ENCODE measurements at regions not wholly inside any gene's neighbourhood (a gene's known extent, or its start where the extent isn't known, plus 50 kb on each side); places are given as distances from the start of the nearest gene placed in this dataset.

DNA sequence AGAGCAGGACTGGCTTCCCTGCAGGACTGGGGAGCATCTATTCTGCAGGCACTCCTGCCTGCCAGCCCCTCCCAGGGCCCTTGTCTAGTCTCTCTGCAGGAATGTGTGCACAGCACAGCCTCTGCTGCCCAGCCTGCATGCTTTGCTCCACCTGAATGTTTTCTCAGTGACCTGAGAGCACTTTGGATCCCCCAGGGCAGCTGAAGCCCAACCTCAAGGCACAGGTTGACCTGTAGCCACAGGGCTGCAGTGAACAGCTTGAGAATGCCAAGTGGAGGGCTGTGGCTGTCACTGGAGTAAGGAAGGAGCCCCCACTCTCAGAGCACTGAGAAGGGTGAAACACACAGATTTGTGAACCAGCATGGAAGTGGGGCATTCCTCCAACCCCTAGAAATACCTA, 760.2 kb downstream of the STIM2 start:
- ATAC-seq (ENCODE audit: low FRiP score in 2 of 2) (peak; percentile 21 to 78), DNase-seq (peak in 1 of 2 donors; percentile 20)
- Histone ChIP-seq H3K4me3 (no peak overlapping the region), H3K9me3 (no peaks in the 10 kb centered on the region), H3K27me3 (no peaks in the 10 kb centered on the region), H3K36me3 (no peaks in the 10 kb centered on the region), H3K4me1 (no peaks in the 10 kb centered on the region), H3K27ac (no peak overlapping the region)
- TF ChIP-seq POLR2AphosphoS5 (IDR thresholded peaks at IDR 0.05) (no peak), POLR2A (IDR thresholded peaks at IDR 0.05) (no peak), CTCF (IDR thresholded peaks at IDR 0.05) (no peak), EP300 (IDR thresholded peaks at IDR 0.05) (no peak)

GRCh38 chr4:27624749-27625148, 764.1 kb downstream of the STIM2 start:
- Histone ChIP-seq H3K36me3 (no peaks in the 10 kb centered on the region), H3K27ac (no peak overlapping the region), H3K9me3 (no peaks in the 10 kb centered on the region), H3K4me3 (no peak overlapping the region), H3K27me3 (no peaks in the 10 kb centered on the region), H3K4me1 (no peaks in the 10 kb centered on the region)
- no peak for DNase-seq
- no peak for TF ChIP-seq POLR2A (IDR thresholded peaks at IDR 0.05)
- no peak for TF ChIP-seq CTCF (IDR thresholded peaks at IDR 0.05)
- TF ChIP-seq EP300 (IDR thresholded peaks at IDR 0.05): no peak
- TF ChIP-seq POLR2AphosphoS5 (IDR thresholded peaks at IDR 0.05): no peak
- ATAC-seq (ENCODE audit: low FRiP score in 2 of 2): no peak

- no peak for TF ChIP-seq CTCF (IDR thresholded peaks at IDR 0.05)
- no peak overlapping the region for H3K27ac ChIP-seq
- H3K27me3 ChIP-seq: no peaks in the 10 kb centered on the region
- no peaks in the 10 kb centered on the region for H3K36me3 ChIP-seq
- H3K4me1 ChIP-seq: no peaks in the 10 kb centered on the region
- ATAC-seq (ENCODE audit: low FRiP score in 2 of 2) (no peak), DNase-seq (no peak)
- 88 to 90% methylated on average over 4 of the region's 4 CpGs for WGBS, 2 donors
- no peak overlapping the region for H3K4me3 ChIP-seq
- no peaks in the 10 kb centered on the region for H3K9me3 ChIP-seq
These were observed 768.0 kb downstream of the STIM2 start for GRCh38 chr4:27628609-27629008.

DNA sequence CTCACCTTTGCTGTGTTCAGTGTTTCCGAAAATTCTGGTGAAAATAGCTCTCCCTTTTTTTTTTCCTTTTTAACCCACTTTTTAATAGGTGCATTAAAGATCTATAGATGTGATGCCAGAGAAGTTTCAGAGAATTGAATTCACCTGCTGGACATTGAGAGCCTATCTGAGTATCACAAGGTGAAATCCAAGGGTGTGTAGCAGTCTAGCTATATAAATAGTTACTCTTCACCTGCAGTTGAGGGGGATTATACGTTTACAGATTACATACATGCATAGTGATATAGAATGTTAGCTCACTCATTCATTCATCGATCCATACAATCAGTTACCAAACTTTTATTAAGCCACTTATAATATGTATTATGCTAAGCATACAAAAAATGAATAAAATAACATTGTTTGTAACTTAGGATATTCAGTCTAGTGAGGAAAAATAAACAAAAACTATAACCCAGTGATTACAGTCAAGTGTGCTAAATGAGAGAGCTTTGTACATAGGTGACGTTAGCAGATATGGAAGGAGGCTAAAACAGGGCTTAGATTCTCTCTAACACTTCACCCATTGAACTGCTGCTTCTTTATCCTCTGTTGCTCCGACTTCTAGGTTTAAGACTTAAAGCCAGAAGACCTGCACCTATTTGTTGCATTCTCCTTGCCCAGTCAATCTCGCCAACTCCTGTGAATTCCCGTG, 769.0 kb downstream of the STIM2 start:
- Histone ChIP-seq H3K4me1 (no peaks in the 10 kb centered on the region), H3K27me3 (no peaks in the 10 kb centered on the region), H3K36me3 (no peaks in the 10 kb centered on the region), H3K27ac (peak overlapping the region in 1 of 4 donors; percentile 32), H3K9me3 (no peaks in the 10 kb centered on the region), H3K4me3 (peak overlapping the region in 1 of 4 donors; percentile 21)
- DNase-seq: no peak
- TF ChIP-seq POLR2A (IDR thresholded peaks at IDR 0.05): no peak
- no peak for TF ChIP-seq CTCF (IDR thresholded peaks at IDR 0.05)
- no peak for TF ChIP-seq EP300 (IDR thresholded peaks at IDR 0.05)
- TF ChIP-seq POLR2AphosphoS5 (IDR thresholded peaks at IDR 0.05): no peak
- peak in 1 of 2 donors; percentile 26 for ATAC-seq (ENCODE audit: low FRiP score in 2 of 2)
- 64 to 66% methylated on average over 7 of the region's 7 CpGs for WGBS, 2 donors
